ENCODE measurements at regions not wholly inside any gene's neighbourhood (a gene's known extent, or its start where the extent isn't known, plus 50 kb on each side); places are given as distances from the start of the nearest gene placed in this dataset.

- ChIA-PET POLR2A (no interaction called here), CTCF (no interaction called here)
- TF ChIP-seq FOXM1 (IDR thresholded peaks at IDR 0.05; ENCODE audit: borderline replicate concordance) = no peak
- no peak for TF ChIP-seq LEF1 (IDR thresholded peaks at IDR 0.05; ENCODE audit: borderline replicate concordance)
- no peak for TF ChIP-seq ELF4 (IDR thresholded peaks at IDR 0.05)
- TF ChIP-seq L3MBTL2 (conservative IDR thresholded peaks at IDR 0.05) = no peak
- no peak for TF ChIP-seq SUZ12 (IDR thresholded peaks at IDR 0.05)
- TF ChIP-seq ARNT (IDR thresholded peaks at IDR 0.05) = no peak
- TF ChIP-seq CTBP1 (IDR thresholded peaks at IDR 0.05; ENCODE audit: borderline replicate concordance) = no peak
- no peak for TF ChIP-seq HDGF (IDR thresholded peaks at IDR 0.05; ENCODE audit: borderline replicate concordance)
- TF ChIP-seq ZNF384 (IDR thresholded peaks at IDR 0.05) = no peak
- no peak for TF ChIP-seq FOXA1 (IDR thresholded peaks at IDR 0.05)
- no peak for TF ChIP-seq TARDBP (IDR thresholded peaks at IDR 0.05)
- no peak for TF ChIP-seq SP1 (IDR thresholded peaks at IDR 0.05)
- no peak for TF ChIP-seq NFRKB (IDR thresholded peaks at IDR 0.05)
- TF ChIP-seq BHLHE40 (IDR thresholded peaks at IDR 0.05; ENCODE audit: borderline replicate concordance) = no peak
- DNase-seq (ENCODE audit: extremely low spot score) = no peak
Observed at GRCh38 chr7:125511310-125511709, 581.7 kb upstream of the POT1 start.

- ChIA-PET POLR2A (no interaction called here), CTCF (no interaction called here)
- no peak for TF ChIP-seq FOXK2 (IDR thresholded peaks at IDR 0.05)
- no peak for TF ChIP-seq BHLHE40 (IDR thresholded peaks at IDR 0.05; ENCODE audit: borderline replicate concordance)
- TF ChIP-seq SP1 (IDR thresholded peaks at IDR 0.05) = no peak
- no peak for DNase-seq (ENCODE audit: extremely low spot score)
Observed at GRCh38 chr7:125506331-125506730, 576.7 kb upstream of the POT1 start.

GRCh38 chr7:125504848-125505247 lies 575.2 kb upstream of the POT1 start:
- DNase-seq (ENCODE audit: extremely low spot score) = no peak
- CTCF ChIA-PET = no interaction called here
- POLR2A ChIA-PET = no interaction called here
- TF ChIP-seq FOXA1 (IDR thresholded peaks at IDR 0.05) (no peak), FOXK2 (IDR thresholded peaks at IDR 0.05) (no peak), SUZ12 (IDR thresholded peaks at IDR 0.05) (no peak), CTBP1 (IDR thresholded peaks at IDR 0.05; ENCODE audit: borderline replicate concordance) (no peak), ARNT (IDR thresholded peaks at IDR 0.05) (no peak), TARDBP (IDR thresholded peaks at IDR 0.05) (no peak), LEF1 (IDR thresholded peaks at IDR 0.05; ENCODE audit: borderline replicate concordance) (no peak), PKNOX1 (IDR thresholded peaks at IDR 0.05) (no peak), ZNF384 (IDR thresholded peaks at IDR 0.05) (no peak), FOXM1 (IDR thresholded peaks at IDR 0.05; ENCODE audit: borderline replicate concordance) (no peak), SP1 (IDR thresholded peaks at IDR 0.05) (no peak), NFRKB (IDR thresholded peaks at IDR 0.05) (no peak), BHLHE40 (IDR thresholded peaks at IDR 0.05; ENCODE audit: borderline replicate concordance) (no peak), HDGF (IDR thresholded peaks at IDR 0.05; ENCODE audit: borderline replicate concordance) (no peak), L3MBTL2 (conservative IDR thresholded peaks at IDR 0.05) (no peak), ELF4 (IDR thresholded peaks at IDR 0.05) (no peak)

GRCh38 chr7:125495997-125496396 lies 566.4 kb upstream of the POT1 start:
- POLR2A ChIA-PET = no interaction called here
- DNase-seq (ENCODE audit: extremely low spot score) = no peak
- CTCF ChIA-PET = interaction anchor here (0.7 kb wide), 1 partner anchor 66 kb away, joined by 3 read pairs; no protein-coding TSS in a partner anchor
- TF ChIP-seq ELF4 (IDR thresholded peaks at IDR 0.05) (no peak), HDGF (IDR thresholded peaks at IDR 0.05; ENCODE audit: borderline replicate concordance) (no peak), FOXA1 (IDR thresholded peaks at IDR 0.05) (no peak), L3MBTL2 (conservative IDR thresholded peaks at IDR 0.05) (no peak), LEF1 (IDR thresholded peaks at IDR 0.05; ENCODE audit: borderline replicate concordance) (no peak), SP1 (IDR thresholded peaks at IDR 0.05) (no peak)

- TF ChIP-seq FOXM1 (IDR thresholded peaks at IDR 0.05; ENCODE audit: borderline replicate concordance) (no peak), BHLHE40 (IDR thresholded peaks at IDR 0.05; ENCODE audit: borderline replicate concordance) (no peak), CTBP1 (IDR thresholded peaks at IDR 0.05; ENCODE audit: borderline replicate concordance) (no peak), ELF4 (IDR thresholded peaks at IDR 0.05) (no peak), HDGF (IDR thresholded peaks at IDR 0.05; ENCODE audit: borderline replicate concordance) (no peak), NFRKB (IDR thresholded peaks at IDR 0.05) (no peak), TARDBP (IDR thresholded peaks at IDR 0.05) (no peak), L3MBTL2 (conservative IDR thresholded peaks at IDR 0.05) (no peak), SUZ12 (IDR thresholded peaks at IDR 0.05) (no peak), ARNT (IDR thresholded peaks at IDR 0.05) (no peak), FOXA1 (IDR thresholded peaks at IDR 0.05) (no peak), ZNF384 (IDR thresholded peaks at IDR 0.05) (no peak), FOXK2 (IDR thresholded peaks at IDR 0.05) (no peak), LEF1 (IDR thresholded peaks at IDR 0.05; ENCODE audit: borderline replicate concordance) (no peak), PKNOX1 (IDR thresholded peaks at IDR 0.05) (no peak), SP1 (IDR thresholded peaks at IDR 0.05) (no peak)
- ChIA-PET CTCF (no interaction called here), POLR2A (no interaction called here)
- no peak for DNase-seq (ENCODE audit: extremely low spot score)
Observed at GRCh38 chr7:125492521-125492920, 562.9 kb upstream of the POT1 start.

GRCh38 chr7:125491137-125491536 lies 561.5 kb upstream of the POT1 start:
- POLR2A ChIA-PET = no interaction called here
- CTCF ChIA-PET = no interaction called here
- no peak for DNase-seq (ENCODE audit: extremely low spot score)
- TF ChIP-seq ARNT (IDR thresholded peaks at IDR 0.05) = no peak
- TF ChIP-seq TARDBP (IDR thresholded peaks at IDR 0.05) = no peak
- TF ChIP-seq NFRKB (IDR thresholded peaks at IDR 0.05) = no peak
- no peak for TF ChIP-seq FOXK2 (IDR thresholded peaks at IDR 0.05)
- TF ChIP-seq L3MBTL2 (conservative IDR thresholded peaks at IDR 0.05) = no peak
- TF ChIP-seq FOXA1 (IDR thresholded peaks at IDR 0.05) = no peak
- TF ChIP-seq SP1 (IDR thresholded peaks at IDR 0.05) = no peak
- no peak for TF ChIP-seq BHLHE40 (IDR thresholded peaks at IDR 0.05; ENCODE audit: borderline replicate concordance)
- TF ChIP-seq ELF4 (IDR thresholded peaks at IDR 0.05) = no peak
- TF ChIP-seq PKNOX1 (IDR thresholded peaks at IDR 0.05) = no peak
- TF ChIP-seq ZNF384 (IDR thresholded peaks at IDR 0.05) = no peak
- no peak for TF ChIP-seq HDGF (IDR thresholded peaks at IDR 0.05; ENCODE audit: borderline replicate concordance)
- TF ChIP-seq SUZ12 (IDR thresholded peaks at IDR 0.05) = no peak
- no peak for TF ChIP-seq LEF1 (IDR thresholded peaks at IDR 0.05; ENCODE audit: borderline replicate concordance)
- no peak for TF ChIP-seq CTBP1 (IDR thresholded peaks at IDR 0.05; ENCODE audit: borderline replicate concordance)
- TF ChIP-seq FOXM1 (IDR thresholded peaks at IDR 0.05; ENCODE audit: borderline replicate concordance) = no peak

All from HEK293T (cell line).